ENCODE measurements at regions not wholly inside any gene's neighbourhood (a gene's known extent, or its start where the extent isn't known, plus 50 kb on each side); places are given as distances from the start of the nearest gene placed in this dataset.

DNA sequence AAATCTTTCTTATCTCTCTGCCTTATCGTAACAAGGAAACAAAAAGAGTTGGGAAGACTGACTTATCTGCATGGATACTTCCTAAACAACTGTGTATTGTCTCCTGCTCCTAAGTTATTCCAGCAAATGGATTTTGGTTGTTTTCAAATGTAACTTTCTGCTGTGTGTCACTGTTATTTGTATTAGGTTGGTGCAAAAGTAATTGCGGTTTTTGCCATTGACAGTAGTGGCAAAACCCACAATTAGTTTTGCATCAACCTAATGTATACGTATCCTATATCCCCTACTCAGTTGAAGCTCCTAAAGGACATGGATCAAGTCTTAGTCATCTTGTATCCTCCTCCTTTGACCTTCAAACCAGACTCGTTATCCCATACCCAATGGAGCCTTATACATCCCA, 263.4 kb upstream of the GPR101 start:
- no TSS peak for BruUV-seq (replicated peaks)
- Histone ChIP-seq H3K27me3 (replicated peaks in 1 of 2; ENCODE audit: control insufficient read depth in 2 of 2, insufficient read depth in 2 of 2, low read length in 1 of 2) (no peaks in the 10 kb centered on the region), H3K79me2 (ENCODE audit: control insufficient read depth, insufficient read depth, low read length) (no peaks in the 10 kb centered on the region), H3K9ac (ENCODE audit: control insufficient read depth, insufficient read depth, low read length) (no peak overlapping the region), H3K4me2 (ENCODE audit: control insufficient read depth, insufficient read depth) (no peak overlapping the region), H3K27ac (ENCODE audit: control insufficient read depth, insufficient read depth) (no peak overlapping the region), H3K36me3 (ENCODE audit: control insufficient read depth in 2 of 2, insufficient read depth in 2 of 2, low read length in 1 of 2) (no peaks in the 10 kb centered on the region), H4K20me1 (ENCODE audit: control insufficient read depth, insufficient read depth) (no peaks in the 10 kb centered on the region), H3K4me1 (ENCODE audit: control insufficient read depth, insufficient read depth, low read length) (no peaks in the 10 kb centered on the region), H3K9me3 (replicated peaks; ENCODE audit: control insufficient read depth, insufficient read depth, low read length) (no peaks in the 10 kb centered on the region), H3K4me3 (no peak overlapping the region), H2AFZ (ENCODE audit: control insufficient read depth, low read depth, low read length) (no peak overlapping the region)
- ChIA-PET RAD21 (ENCODE audit: unreplicated experiment) (no interaction called here), POLR2A (no interaction called here), CTCF (no interaction called here), SMC1A (ENCODE audit: uncharacterized antibody, unreplicated experiment) (no interaction called here)
- no peak for DNase-seq (ENCODE audit: low read depth, low spot score)
- in situ Hi-C loops (cut with MboI) (no loop called here), intact Hi-C loops (cut with micrococcal nuclease; ENCODE audit: unreplicated experiment) (no loop called here)
- WGBS (ENCODE audit: insufficient coverage, insufficient replicate concordance, low lambda C conversion rate, missing lambda C conversion rate): 4% methylated on average over 4 of the region's 4 CpGs
- no peak for FAIRE-seq
- TF ChIP-seq ZBTB40 (IDR thresholded peaks at IDR 0.05; ENCODE audit: borderline replicate concordance): peak; percentile 39; the same call in 1 of the 2 replicates
- TF ChIP-seq EZH2 (IDR thresholded peaks at IDR 0.05; ENCODE audit: borderline replicate concordance, control insufficient read depth, low read depth, low read length): no peak
- no peak for TF ChIP-seq NR2C2 (IDR thresholded peaks at IDR 0.05; ENCODE audit: borderline replicate concordance, control insufficient read depth, insufficient read length, low read depth)
- no peak for TF ChIP-seq PML (IDR thresholded peaks at IDR 0.05; ENCODE audit: low read length)
- TF ChIP-seq JUNB (IDR thresholded peaks at IDR 0.05): no peak
- no peak for TF ChIP-seq CREM (IDR thresholded peaks at IDR 0.05; ENCODE audit: low read depth)
- TF ChIP-seq TCF3 (IDR thresholded peaks at IDR 0.05; ENCODE audit: borderline replicate concordance, insufficient read depth, low read depth, low read length): no peak
- no peak for TF ChIP-seq SMAD1 (IDR thresholded peaks at IDR 0.05; ENCODE audit: low read depth, partially characterized antibody)
- ATAC-seq: no peak
